ENCODE measurements at regions not wholly inside any gene's neighbourhood (a gene's known extent, or its start where the extent isn't known, plus 50 kb on each side); places are given as distances from the start of the nearest gene placed in this dataset.

GRCh38 chr2:194962254-194962653 lies 694.8 kb upstream of the SLC39A10 start:
- H3K4me3 ChIP-seq (ENCODE audit: insufficient read depth, low read depth, low read length) = no peak overlapping the region
- no peaks in the 10 kb centered on the region for H3K27me3 ChIP-seq (ENCODE audit: control insufficient read depth, insufficient read depth, low read length)
- no peak for DNase-seq
- H3K36me3 ChIP-seq (replicated peaks; ENCODE audit: control insufficient read depth, insufficient read depth, low read length) = no peaks in the 10 kb centered on the region

- DNase-seq = no peak
- Histone ChIP-seq H3K27me3 (ENCODE audit: control insufficient read depth, insufficient read depth, low read length) (no peaks in the 10 kb centered on the region), H3K4me3 (ENCODE audit: insufficient read depth, low read depth, low read length) (no peak overlapping the region), H3K36me3 (replicated peaks; ENCODE audit: control insufficient read depth, insufficient read depth, low read length) (no peaks in the 10 kb centered on the region; the same call in 1 of the 2 replicates)
These were observed 702.8 kb upstream of the SLC39A10 start for GRCh38 chr2:194954218-194954617.

GRCh38 chr2:194946826-194947225 lies 710.2 kb upstream of the SLC39A10 start:
- Histone ChIP-seq H3K36me3 (replicated peaks; ENCODE audit: control insufficient read depth, insufficient read depth, low read length) (no peaks in the 10 kb centered on the region), H3K27me3 (ENCODE audit: control insufficient read depth, insufficient read depth, low read length) (no peaks in the 10 kb centered on the region), H3K4me3 (ENCODE audit: insufficient read depth, low read depth, low read length) (no peak overlapping the region)
- DNase-seq = no peak

GRCh38 chr2:194938066-194938465 lies 719.0 kb upstream of the SLC39A10 start:
- H3K27me3 ChIP-seq (ENCODE audit: control insufficient read depth, insufficient read depth, low read length) = no peaks in the 10 kb centered on the region
- DNase-seq = no peak
- no peak overlapping the region for H3K4me3 ChIP-seq (ENCODE audit: insufficient read depth, low read depth, low read length)
- no peaks in the 10 kb centered on the region for H3K36me3 ChIP-seq (replicated peaks; ENCODE audit: control insufficient read depth, insufficient read depth, low read length)

- Histone ChIP-seq H3K27me3 (ENCODE audit: control insufficient read depth, insufficient read depth, low read length) (no peaks in the 10 kb centered on the region), H3K36me3 (replicated peaks; ENCODE audit: control insufficient read depth, insufficient read depth, low read length) (no peaks in the 10 kb centered on the region), H3K4me3 (ENCODE audit: insufficient read depth, low read depth, low read length) (no peak overlapping the region)
- DNase-seq = no peak
These were observed 729.5 kb upstream of the SLC39A10 start for GRCh38 chr2:194927489-194927888.

GRCh38 chr2:194926873-194927272 lies 730.2 kb upstream of the SLC39A10 start:
- H3K4me3 ChIP-seq (ENCODE audit: insufficient read depth, low read depth, low read length) = no peak overlapping the region
- DNase-seq = no peak
- H3K36me3 ChIP-seq (replicated peaks; ENCODE audit: control insufficient read depth, insufficient read depth, low read length) = no peaks in the 10 kb centered on the region
- H3K27me3 ChIP-seq (ENCODE audit: control insufficient read depth, insufficient read depth, low read length) = no peaks in the 10 kb centered on the region

GRCh38 chr2:194925742-194926141 lies 731.3 kb upstream of the SLC39A10 start:
- Histone ChIP-seq H3K27me3 (ENCODE audit: control insufficient read depth, insufficient read depth, low read length) (no peaks in the 10 kb centered on the region), H3K36me3 (replicated peaks; ENCODE audit: control insufficient read depth, insufficient read depth, low read length) (no peaks in the 10 kb centered on the region), H3K4me3 (ENCODE audit: insufficient read depth, low read depth, low read length) (no peak overlapping the region)
- DNase-seq = no peak

- H3K4me3 ChIP-seq (ENCODE audit: insufficient read depth, low read depth, low read length) = no peak overlapping the region
- no peaks in the 10 kb centered on the region for H3K36me3 ChIP-seq (replicated peaks; ENCODE audit: control insufficient read depth, insufficient read depth, low read length)
- no peak for DNase-seq
These were observed 739.5 kb upstream of the SLC39A10 start for GRCh38 chr2:194917519-194917918.

GRCh38 chr2:194915485-194915884 lies 741.5 kb upstream of the SLC39A10 start:
- DNase-seq = no peak
- Histone ChIP-seq H3K27me3 (ENCODE audit: control insufficient read depth, insufficient read depth, low read length) (no peaks in the 10 kb centered on the region), H3K36me3 (replicated peaks; ENCODE audit: control insufficient read depth, insufficient read depth, low read length) (no peaks in the 10 kb centered on the region), H3K4me3 (ENCODE audit: insufficient read depth, low read depth, low read length) (no peak overlapping the region)

More at GRCh38 chr2:194917519-194917918, 739.5 kb upstream of the SLC39A10 start:
- no peaks in the 10 kb centered on the region for H3K27me3 ChIP-seq (ENCODE audit: control insufficient read depth, insufficient read depth, low read length)

GRCh38 chr2:194907569-194907968 lies 749.5 kb upstream of the SLC39A10 start:
- Histone ChIP-seq H3K4me3 (ENCODE audit: insufficient read depth, low read depth, low read length) (no peak overlapping the region), H3K27me3 (ENCODE audit: control insufficient read depth, insufficient read depth, low read length) (no peaks in the 10 kb centered on the region), H3K36me3 (replicated peaks; ENCODE audit: control insufficient read depth, insufficient read depth, low read length) (no peaks in the 10 kb centered on the region)
- no peak for DNase-seq

- no peak overlapping the region for H3K4me3 ChIP-seq (ENCODE audit: insufficient read depth, low read depth, low read length)
- no peaks in the 10 kb centered on the region for H3K36me3 ChIP-seq (replicated peaks; ENCODE audit: control insufficient read depth, insufficient read depth, low read length)
- no peaks in the 10 kb centered on the region for H3K27me3 ChIP-seq (ENCODE audit: control insufficient read depth, insufficient read depth, low read length)
- DNase-seq = no peak
These were observed 760.2 kb upstream of the SLC39A10 start for GRCh38 chr2:194896871-194897270.

GRCh38 chr2:194883711-194884110 lies 773.3 kb upstream of the SLC39A10 start:
- Histone ChIP-seq H3K27me3 (ENCODE audit: control insufficient read depth, insufficient read depth, low read length) (no peaks in the 10 kb centered on the region), H3K4me3 (ENCODE audit: insufficient read depth, low read depth, low read length) (no peak overlapping the region), H3K36me3 (replicated peaks; ENCODE audit: control insufficient read depth, insufficient read depth, low read length) (no peaks in the 10 kb centered on the region)
- DNase-seq = no peak

GRCh38 chr2:194870974-194871535 lies 786.0 kb upstream of the SLC39A10 start:
- Histone ChIP-seq H3K36me3 (replicated peaks; ENCODE audit: control insufficient read depth, insufficient read depth, low read length) (no peaks in the 10 kb centered on the region), H3K4me3 (ENCODE audit: insufficient read depth, low read depth, low read length) (no peak overlapping the region), H3K27me3 (ENCODE audit: control insufficient read depth, insufficient read depth, low read length) (no peaks in the 10 kb centered on the region)
- no peak for DNase-seq

- Histone ChIP-seq H3K27me3 (ENCODE audit: control insufficient read depth, insufficient read depth, low read length) (no peaks in the 10 kb centered on the region), H3K4me3 (ENCODE audit: insufficient read depth, low read depth, low read length) (no peak overlapping the region), H3K36me3 (replicated peaks; ENCODE audit: control insufficient read depth, insufficient read depth, low read length) (no peaks in the 10 kb centered on the region)
- no peak for DNase-seq
These were observed 789.7 kb upstream of the SLC39A10 start for GRCh38 chr2:194867328-194867727.

- Histone ChIP-seq H3K27me3 (ENCODE audit: control insufficient read depth, insufficient read depth, low read length) (no peaks in the 10 kb centered on the region), H3K36me3 (replicated peaks; ENCODE audit: control insufficient read depth, insufficient read depth, low read length) (no peaks in the 10 kb centered on the region), H3K4me3 (ENCODE audit: insufficient read depth, low read depth, low read length) (no peak overlapping the region)
- DNase-seq = no peak
These were observed 802.1 kb upstream of the SLC39A10 start for GRCh38 chr2:194854941-194855340.

GRCh38 chr2:194842871-194843270 lies 814.2 kb upstream of the SLC39A10 start:
- DNase-seq = no peak
- Histone ChIP-seq H3K4me3 (ENCODE audit: insufficient read depth, low read depth, low read length) (no peak overlapping the region), H3K27me3 (ENCODE audit: control insufficient read depth, insufficient read depth, low read length) (no peaks in the 10 kb centered on the region), H3K36me3 (replicated peaks; ENCODE audit: control insufficient read depth, insufficient read depth, low read length) (no peaks in the 10 kb centered on the region)
